Uterus (tissue), 3 donors: ENCODE measurements at regions not wholly inside any gene's neighbourhood (a gene's known extent, or its start where the extent isn't known, plus 50 kb on each side); places are given as distances from the start of the nearest gene placed in this dataset.

Source experiments
- DNase-seq, 2 donors: peaks; one replicate each; pipeline ENCODE4 v3.0.0-alpha.2; 2019 to 2020
- H3K27ac ChIP-seq, 2 donors: fragments of 200-600 bp; sonication (generic); 1 replicate in 1 of 2; 2 replicates in 1 of 2; pipeline ENCODE4 v1.5.1; 2016 to 2018
- H3K27me3 ChIP-seq, 2 donors: fragments of 200-600 bp; sonication (generic); one replicate each; pipeline ENCODE4 v1.5.1; 2018 to 2019; ENCODE audit warnings: control low read depth in 1 of 2
- H3K36me3 ChIP-seq, 2 donors: fragments of 200-600 bp; sonication (generic); one replicate each; pipeline ENCODE4 v1.5.1; 2019; ENCODE audit warnings: control low read depth in 1 of 2
- H3K4me1 ChIP-seq, 2 donors: fragments of 200-600 bp; sonication (generic); one replicate each; pipeline ENCODE4 v1.5.1; 2018 to 2019; ENCODE audit warnings: control low read depth in 1 of 2
- H3K4me3 ChIP-seq, 2 donors: fragments of 200-600 bp; sonication (generic); 1 replicate in 1 of 2; 2 replicates in 1 of 2; pipeline ENCODE4 v1.5.1; 2018 to 2019; ENCODE audit warnings: mild to moderate bottlenecking in 1 of 2
- H3K9me3 ChIP-seq, 2 donors: fragments of 200-600 bp; sonication (generic); one replicate each; pipeline ENCODE4 v1.5.1; 2019; ENCODE audit warnings: control low read depth in 1 of 2
- POLR2A ChIP-seq, 2 donors: fragments of 450-650 bp; IDR thresholded peaks; one replicate each; pipeline ENCODE4 v1.6.1; 2016; ENCODE audit warnings: antibody characterized with exemption in 2 of 2, mild to moderate bottlenecking in 1 of 2, moderate library complexity in 1 of 2
- intact Hi-C: fragments of 100-400 bp; cut with DNase I; formaldehyde crosslinking; loops from one replicate; pipeline ENCODE4 v1.15.1; 2023; ENCODE audit warnings: low total_unique reads
- TF ChIP-seq, protein P1 (sequence below), 4 experiments: fragments of 200-600 bp in 2 of 4; fragments of 450-650 bp in 2 of 4; sonication (generic) in 2 of 4; IDR thresholded peaks; one replicate each; pipeline ENCODE4 v1.5.1; 2016 to 2019; ENCODE audit warnings: antibody characterized with exemption in 4 of 4, mild to moderate bottlenecking in 2 of 4, moderate library complexity in 1 of 4
- donor health status: DM: yes; HTN: yes; CAD: no.

DNA sequence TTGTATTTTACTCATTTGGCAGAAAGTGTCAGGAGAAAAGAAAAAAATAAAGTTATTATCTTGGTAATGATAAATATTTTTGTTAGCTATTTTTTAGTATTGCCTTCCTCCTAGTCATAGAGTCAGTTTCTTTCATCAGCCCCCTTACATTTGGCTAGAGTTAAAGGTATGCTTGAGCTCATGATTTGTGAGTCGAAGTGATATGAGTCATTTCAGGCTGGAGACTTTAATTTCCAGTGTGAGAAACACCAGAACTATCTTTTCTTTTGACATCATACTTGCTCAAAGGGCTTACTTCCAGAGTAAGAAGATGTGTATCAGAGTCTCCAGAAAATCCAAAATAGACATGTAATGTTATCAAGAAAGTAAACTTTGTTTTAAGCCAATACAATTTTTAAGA is 746.7 kb upstream of the TYRP1 start:
- intact Hi-C loops: no loop called here
- Histone ChIP-seq H3K4me1 (no peaks in the 10 kb centered on the region), H3K27me3 (no peaks in the 10 kb centered on the region), H3K27ac (no peak overlapping the region), H3K9me3 (no peaks in the 10 kb centered on the region), H3K4me3 (no peak overlapping the region), H3K36me3 (no peaks in the 10 kb centered on the region)
- DNase-seq: no peak
- TF ChIP-seq, protein P1, sequence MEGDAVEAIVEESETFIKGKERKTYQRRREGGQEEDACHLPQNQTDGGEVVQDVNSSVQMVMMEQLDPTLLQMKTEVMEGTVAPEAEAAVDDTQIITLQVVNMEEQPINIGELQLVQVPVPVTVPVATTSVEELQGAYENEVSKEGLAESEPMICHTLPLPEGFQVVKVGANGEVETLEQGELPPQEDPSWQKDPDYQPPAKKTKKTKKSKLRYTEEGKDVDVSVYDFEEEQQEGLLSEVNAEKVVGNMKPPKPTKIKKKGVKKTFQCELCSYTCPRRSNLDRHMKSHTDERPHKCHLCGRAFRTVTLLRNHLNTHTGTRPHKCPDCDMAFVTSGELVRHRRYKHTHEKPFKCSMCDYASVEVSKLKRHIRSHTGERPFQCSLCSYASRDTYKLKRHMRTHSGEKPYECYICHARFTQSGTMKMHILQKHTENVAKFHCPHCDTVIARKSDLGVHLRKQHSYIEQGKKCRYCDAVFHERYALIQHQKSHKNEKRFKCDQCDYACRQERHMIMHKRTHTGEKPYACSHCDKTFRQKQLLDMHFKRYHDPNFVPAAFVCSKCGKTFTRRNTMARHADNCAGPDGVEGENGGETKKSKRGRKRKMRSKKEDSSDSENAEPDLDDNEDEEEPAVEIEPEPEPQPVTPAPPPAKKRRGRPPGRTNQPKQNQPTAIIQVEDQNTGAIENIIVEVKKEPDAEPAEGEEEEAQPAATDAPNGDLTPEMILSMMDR (IDR thresholded peaks at IDR 0.05): no peak
- no peak for TF ChIP-seq POLR2A (IDR thresholded peaks at IDR 0.05)

DNA sequence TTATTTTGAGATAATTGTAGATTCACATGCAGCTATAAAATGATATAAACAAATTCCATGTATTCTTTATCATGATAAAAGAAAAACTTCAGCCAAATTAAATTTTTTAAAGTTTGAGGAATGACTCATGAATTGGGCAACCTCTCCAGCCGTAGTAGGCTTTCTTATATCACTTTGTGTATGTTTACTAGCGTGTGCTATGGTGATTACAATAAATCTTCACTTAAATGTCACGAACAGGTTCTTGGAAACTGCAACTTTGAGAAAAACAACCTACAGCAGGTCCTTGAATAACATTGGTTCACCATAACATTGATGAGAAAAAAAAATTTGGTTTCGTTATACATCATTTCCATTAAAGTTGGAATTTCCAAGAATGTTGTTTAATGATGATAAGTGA is 730.9 kb upstream of the TYRP1 start:
- Histone ChIP-seq H3K36me3 (no peaks in the 10 kb centered on the region), H3K9me3 (no peaks in the 10 kb centered on the region)

DNA sequence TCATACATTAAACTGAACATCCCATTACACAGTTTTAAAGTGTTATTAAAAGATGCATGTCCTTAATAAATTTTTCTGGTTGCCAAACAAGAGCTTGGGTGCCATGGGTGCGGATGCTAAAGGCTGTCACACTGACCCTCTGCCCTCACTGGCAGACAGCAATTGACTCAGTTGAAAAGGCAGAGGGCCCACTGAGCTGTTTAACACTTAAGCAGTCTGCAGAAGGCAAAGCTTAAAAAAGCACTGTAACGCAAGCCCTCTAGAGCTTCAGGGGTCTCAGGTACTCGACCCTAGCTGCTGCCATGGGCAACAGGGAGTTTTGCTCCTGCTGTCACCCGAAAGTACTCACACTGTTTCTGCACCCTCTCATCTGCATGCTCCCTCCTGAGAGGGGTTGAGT is 726.4 kb upstream of the TYRP1 start:
- Histone ChIP-seq H3K4me1 (no peaks in the 10 kb centered on the region), H3K36me3 (no peaks in the 10 kb centered on the region), H3K9me3 (no peaks in the 10 kb centered on the region), H3K4me3 (no peak overlapping the region), H3K27me3 (no peaks in the 10 kb centered on the region), H3K27ac (no peak overlapping the region)
- intact Hi-C loops: no loop called here
- TF ChIP-seq, protein P1 (IDR thresholded peaks at IDR 0.05): no peak
- TF ChIP-seq POLR2A (IDR thresholded peaks at IDR 0.05): no peak
- no peak for DNase-seq

More for the DNA sequence above, 730.9 kb upstream of the TYRP1 start:
- H3K27me3 ChIP-seq: no peaks in the 10 kb centered on the region
- no peak overlapping the region for H3K27ac ChIP-seq
- no peak overlapping the region for H3K4me3 ChIP-seq
- no peaks in the 10 kb centered on the region for H3K4me1 ChIP-seq
- no peak for DNase-seq
- intact Hi-C loops: no loop called here
- TF ChIP-seq, protein P1 (IDR thresholded peaks at IDR 0.05): no peak
- TF ChIP-seq POLR2A (IDR thresholded peaks at IDR 0.05): no peak

DNA sequence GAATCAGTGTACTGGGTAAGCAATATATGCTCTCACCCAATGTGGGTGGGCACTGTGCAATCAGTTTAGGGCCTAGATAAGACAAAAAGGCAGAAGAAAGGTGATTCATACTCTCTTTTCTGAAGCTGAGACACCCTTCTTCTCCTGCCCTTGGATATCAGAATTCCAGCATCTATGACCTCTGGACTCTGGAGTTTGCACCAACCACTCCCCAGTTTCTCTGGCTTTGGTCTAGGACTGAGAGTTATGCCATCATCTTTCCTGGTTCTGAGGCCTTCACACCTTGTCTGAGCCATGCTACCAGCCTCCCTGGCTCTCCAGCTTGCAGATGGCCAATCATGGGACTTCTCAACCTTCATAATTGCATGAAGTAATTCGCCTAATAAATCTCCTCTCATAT is 724.6 kb upstream of the TYRP1 start:
- H3K27me3 ChIP-seq: no peaks in the 10 kb centered on the region
- no peak overlapping the region for H3K4me3 ChIP-seq
- H3K4me1 ChIP-seq: no peaks in the 10 kb centered on the region
- no peak for DNase-seq
- H3K36me3 ChIP-seq: no peaks in the 10 kb centered on the region
- TF ChIP-seq, protein P1 (IDR thresholded peaks at IDR 0.05): no peak
- no peak for TF ChIP-seq POLR2A (IDR thresholded peaks at IDR 0.05)
- intact Hi-C loops: no loop called here
- no peak overlapping the region for H3K27ac ChIP-seq
- H3K9me3 ChIP-seq: no peaks in the 10 kb centered on the region

DNA sequence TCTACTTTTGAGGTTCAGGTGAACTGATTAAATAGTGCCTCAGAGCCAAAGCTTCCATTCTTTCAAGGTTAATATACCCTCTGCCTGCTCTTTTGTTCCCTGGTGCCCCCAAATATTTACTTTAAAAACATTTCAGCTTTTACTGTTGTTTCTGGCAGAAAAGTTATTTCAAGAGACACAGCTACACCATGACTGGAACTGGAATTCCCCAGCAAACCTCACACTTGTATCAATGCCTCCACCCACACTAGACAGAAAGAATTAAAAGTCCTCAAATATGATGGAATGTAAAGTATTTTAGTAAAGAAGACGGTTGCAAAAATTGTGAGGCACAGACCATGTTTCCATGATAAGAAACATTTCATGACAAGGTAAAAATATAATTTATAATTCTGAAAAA is 720.2 kb upstream of the TYRP1 start:
- no peaks in the 10 kb centered on the region for H3K4me1 ChIP-seq
- no peaks in the 10 kb centered on the region for H3K9me3 ChIP-seq
- H3K4me3 ChIP-seq: no peak overlapping the region
- H3K27ac ChIP-seq: no peak overlapping the region
- TF ChIP-seq POLR2A (IDR thresholded peaks at IDR 0.05): no peak
- TF ChIP-seq, protein P1 (IDR thresholded peaks at IDR 0.05): no peak
- no peak for DNase-seq
- intact Hi-C loops: no loop called here
- no peaks in the 10 kb centered on the region for H3K36me3 ChIP-seq
- H3K27me3 ChIP-seq: no peaks in the 10 kb centered on the region
